Prostate gland (tissue), 2 donors: ENCODE measurements at regions not wholly inside any gene's neighbourhood (a gene's known extent, or its start where the extent isn't known, plus 50 kb on each side); places are given as distances from the start of the nearest gene placed in this dataset.
A peak's percentile ranks its signal among the peaks of the same experiment; 100 is the strongest.

Source experiments
- DNase-seq: peaks from one replicate; pipeline ENCODE4 v3.0.0-alpha.2; 2019; ENCODE audit warnings: low spot score
- H3K27ac ChIP-seq, 2 donors: fragments of 200-600 bp; sonication (generic); 2 replicates each; pipeline ENCODE4 v1.5.1; 2017 to 2019
- H3K27me3 ChIP-seq: fragments of 200-600 bp; sonication (generic); replicated peaks from 2 replicates; pipeline ENCODE4 v1.5.1; 2019; ENCODE audit not compliant: insufficient read depth
- H3K36me3 ChIP-seq, 2 donors: fragments of 200-600 bp; sonication (generic); 1 replicate in 1 of 2; 2 replicates in 1 of 2; pipeline versions ENCODE4 v1.5.1 to v1.8.1; 2017 to 2019
- H3K4me1 ChIP-seq: fragments of 200-600 bp; sonication (generic); replicated peaks from 2 replicates; pipeline ENCODE4 v1.5.1; 2019
- H3K4me3 ChIP-seq, 2 donors: fragments of 200-600 bp; sonication (generic); 2 replicates each; pipeline ENCODE4 v1.5.1; 2017 to 2019
- H3K9me3 ChIP-seq: fragments of 200-600 bp; sonication (generic); 2 replicates; pipeline ENCODE4 v1.5.1; 2017
- CTCF ChIP-seq, 4 experiments: fragments of 200-600 bp in 2 of 4; fragments of 450-650 bp in 2 of 4; sonication (generic) in 2 of 4; IDR thresholded peaks; 1 replicate in 3 of 4; 2 replicates in 1 of 4; pipeline ENCODE4 v1.5.1; 2016 to 2019; ENCODE audit warnings: antibody characterized with exemption in 4 of 4, mild to moderate bottlenecking in 2 of 4, moderate library complexity in 2 of 4
- POLR2A ChIP-seq: fragments of 450-650 bp; IDR thresholded peaks from one replicate; pipeline ENCODE4 v1.6.1; 2016; ENCODE audit warnings: antibody characterized with exemption, mild to moderate bottlenecking
- POLR2AphosphoS5 ChIP-seq: sonication (generic); formaldehyde crosslinking; IDR thresholded peaks from one replicate; pipeline ENCODE4 v1.6.1; 2017; ENCODE audit warnings: antibody characterized with exemption
- WGBS: methylation state at CpG from one replicate; pipeline ENCODE4 v1.1.5; 2018; 5-methylcytosine and 5-hydroxymethylcytosine counted together
- intact Hi-C: fragments of 100-400 bp; cut with DNase I; formaldehyde crosslinking; loops from one replicate; pipeline ENCODE4 v1.14.2; 2022

DNA sequence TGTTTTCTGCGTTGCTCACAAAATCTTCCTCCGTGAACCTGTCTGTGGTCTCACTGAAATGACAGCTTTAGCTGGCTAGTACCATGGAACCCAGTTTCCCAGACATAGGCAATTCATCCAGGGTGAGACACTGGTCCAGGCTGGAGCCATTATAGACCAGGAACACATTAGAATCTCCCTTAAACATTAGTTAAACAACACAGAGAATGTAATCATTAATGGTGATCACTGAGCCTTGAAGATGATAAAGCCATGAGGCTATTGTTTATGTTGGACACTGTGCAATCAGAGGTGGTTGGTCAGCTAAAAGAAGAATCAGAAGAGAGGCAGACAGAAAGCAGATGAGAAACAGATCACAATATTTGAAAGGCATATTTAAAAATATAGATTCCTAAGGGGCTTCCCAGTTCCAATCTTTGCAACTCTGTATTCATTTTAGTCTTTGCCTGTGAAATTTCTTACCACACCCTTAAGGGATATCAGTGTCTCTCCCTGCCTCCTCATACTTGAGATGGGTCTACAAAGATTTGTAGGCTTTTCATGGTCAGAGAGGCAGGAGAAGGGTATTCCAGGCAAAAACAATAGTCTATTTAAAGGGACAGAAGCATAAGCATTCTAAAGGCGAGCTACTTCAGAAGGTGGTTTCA lies 317.9 kb downstream of the MAP2K6 start:
- Histone ChIP-seq H3K36me3 (no peaks in the 10 kb centered on the region), H3K4me1 (no peaks in the 10 kb centered on the region), H3K27ac (no peak overlapping the region), H3K27me3 (no peaks in the 10 kb centered on the region), H3K4me3 (no peak overlapping the region), H3K9me3 (no peaks in the 10 kb centered on the region)
- intact Hi-C loops: no loop called here
- no peak for DNase-seq
- TF ChIP-seq POLR2AphosphoS5 (no peak), POLR2A (no peak), CTCF (IDR thresholded peaks at IDR 0.05) (no peak)
- WGBS: 86% methylated on average over 3 of the region's 3 CpGs

DNA sequence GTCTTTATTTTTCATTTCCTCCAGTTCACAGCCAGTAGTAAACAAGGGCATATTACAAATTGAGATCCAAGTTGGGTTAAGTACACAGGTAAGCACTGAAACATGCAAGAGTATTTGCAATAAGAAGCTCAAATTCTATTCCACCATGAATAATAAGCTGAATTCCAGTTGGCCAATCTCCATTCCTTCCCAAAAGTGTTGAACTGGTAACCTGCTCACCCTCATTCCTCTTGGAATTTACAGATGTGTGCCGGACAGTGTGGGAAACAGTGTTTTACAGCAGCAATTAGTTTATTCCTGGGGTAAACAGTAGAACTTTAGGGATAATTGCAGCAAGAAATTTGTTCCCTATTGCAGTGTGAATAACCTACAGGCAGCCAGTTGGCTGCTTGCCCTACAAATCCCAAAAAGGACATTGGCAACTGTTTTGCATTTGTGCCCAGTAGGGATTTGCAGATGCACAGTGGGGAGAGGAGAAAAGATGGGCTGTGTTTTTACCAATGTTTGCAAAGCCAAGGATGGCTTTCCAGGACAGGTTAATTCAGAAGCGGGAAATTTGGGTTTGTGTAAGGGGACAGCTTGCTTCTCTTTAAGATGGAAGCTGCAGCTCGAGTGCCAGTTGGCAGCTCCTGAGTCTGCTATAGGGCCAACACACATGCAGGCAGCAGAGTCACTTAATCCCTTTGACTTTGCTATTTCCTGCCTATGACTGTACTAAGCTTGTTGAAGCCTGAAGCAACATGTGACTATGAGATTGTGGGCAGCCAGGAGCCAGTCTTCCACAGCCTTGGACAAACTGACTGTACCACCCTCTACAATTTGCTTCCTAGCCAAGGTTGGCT lies 318.9 kb downstream of the MAP2K6 start:
- no peaks in the 10 kb centered on the region for H3K4me1 ChIP-seq
- WGBS: 17% methylated on average over 3 of the region's 3 CpGs
- intact Hi-C loops: no loop called here
- no peak overlapping the region for H3K4me3 ChIP-seq
- no peaks in the 10 kb centered on the region for H3K36me3 ChIP-seq
- TF ChIP-seq POLR2A (no peak), POLR2AphosphoS5 (peak; percentile 72), CTCF (IDR thresholded peaks at IDR 0.05) (no peak)
- no peaks in the 10 kb centered on the region for H3K9me3 ChIP-seq
- H3K27ac ChIP-seq: no peak overlapping the region
- peak; percentile 67 for DNase-seq
- H3K27me3 ChIP-seq: no peaks in the 10 kb centered on the region

DNA sequence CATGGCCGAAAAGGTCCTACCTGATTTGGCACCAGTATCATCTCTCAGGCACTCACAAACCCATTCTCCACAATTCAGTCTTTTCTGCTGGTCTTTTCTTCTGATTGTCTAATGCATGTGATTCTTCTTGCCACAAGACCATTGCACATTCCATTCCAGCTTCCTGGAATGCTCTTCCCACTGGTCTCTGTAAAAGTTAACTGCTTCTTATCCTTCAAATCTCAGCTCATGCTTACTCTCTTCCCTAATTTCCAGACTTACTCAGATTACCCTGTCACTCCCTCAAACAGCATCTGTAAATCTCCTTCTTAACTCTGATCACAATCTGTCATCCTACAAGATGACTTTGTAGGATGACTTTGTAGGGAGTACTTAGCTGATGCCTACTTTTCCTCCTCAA lies 320.2 kb downstream of the MAP2K6 start:
- 100% methylated on average over 1 of the region's 1 CpG for WGBS
- DNase-seq: no peak
- H3K4me3 ChIP-seq: no peak overlapping the region
- H3K36me3 ChIP-seq: no peaks in the 10 kb centered on the region
- no peak for TF ChIP-seq POLR2A
- TF ChIP-seq CTCF (IDR thresholded peaks at IDR 0.05): no peak
- no peak for TF ChIP-seq POLR2AphosphoS5
- no peak overlapping the region for H3K27ac ChIP-seq
- no peaks in the 10 kb centered on the region for H3K4me1 ChIP-seq
- intact Hi-C loops: no loop called here
- H3K27me3 ChIP-seq: no peaks in the 10 kb centered on the region
- H3K9me3 ChIP-seq: no peaks in the 10 kb centered on the region

- DNase-seq: no peak
- Histone ChIP-seq H3K27me3 (no peaks in the 10 kb centered on the region), H3K36me3 (no peaks in the 10 kb centered on the region), H3K4me3 (no peak overlapping the region), H3K9me3 (no peaks in the 10 kb centered on the region), H3K4me1 (no peaks in the 10 kb centered on the region), H3K27ac (no peak overlapping the region)
- WGBS: 86% methylated on average over 2 of the region's 2 CpGs
- intact Hi-C loops: no loop called here
- TF ChIP-seq CTCF (IDR thresholded peaks at IDR 0.05) (no peak), POLR2AphosphoS5 (no peak)
These were observed 320.8 kb downstream of the MAP2K6 start for GRCh38 chr17:69735285-69735684.

DNA sequence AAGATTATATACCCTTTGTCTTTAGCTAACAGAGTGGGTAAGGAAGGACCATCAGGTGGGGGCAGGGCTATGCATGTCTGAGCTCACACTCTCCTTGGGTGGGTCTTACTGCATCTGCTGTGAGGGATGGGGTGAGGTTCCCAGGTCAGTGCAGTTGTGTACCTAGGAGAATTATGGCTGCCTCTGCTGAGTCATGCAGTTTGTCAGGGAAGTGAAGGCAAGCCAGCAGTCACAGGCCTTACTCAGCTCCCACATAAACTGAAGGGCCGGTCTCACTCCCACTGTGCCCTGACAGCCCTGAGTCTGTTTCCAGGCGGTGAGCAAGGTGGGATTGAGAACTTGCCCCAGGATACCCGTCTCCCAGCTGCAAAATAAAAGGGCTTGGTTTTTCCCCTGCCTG lies 328.6 kb downstream of the MAP2K6 start:
- DNase-seq: no peak
- H3K27me3 ChIP-seq: no peaks in the 10 kb centered on the region
- intact Hi-C loops: no loop called here
- no peaks in the 10 kb centered on the region for H3K36me3 ChIP-seq
- H3K4me3 ChIP-seq: no peak overlapping the region
- TF ChIP-seq POLR2AphosphoS5 (no peak), CTCF (IDR thresholded peaks at IDR 0.05) (no peak), POLR2A (no peak)
- no peaks in the 10 kb centered on the region for H3K4me1 ChIP-seq
- H3K9me3 ChIP-seq: no peaks in the 10 kb centered on the region
- H3K27ac ChIP-seq: no peak overlapping the region
- 93% methylated on average over 3 of the region's 3 CpGs for WGBS
